COLO668 (cell line): ENCODE measurements at regions not wholly inside any gene's neighbourhood (a gene's known extent, or its start where the extent isn't known, plus 50 kb on each side); places are given as distances from the start of the nearest gene placed in this dataset.

ENCODE experiments used
- DNase-seq: peaks from one replicate; lab custom pipeline; 2025; ENCODE audit not compliant: unreplicated experiment; lab: John Stamatoyannopoulos, UW

- DNase-seq, result no peak
Observed at GRCh38 chr10:83037653-83038052, 1101.7 kb upstream of the GHITM start.

- no peak for DNase-seq
Observed at GRCh38 chr10:83038631-83039030, 1100.7 kb upstream of the GHITM start.

DNA sequence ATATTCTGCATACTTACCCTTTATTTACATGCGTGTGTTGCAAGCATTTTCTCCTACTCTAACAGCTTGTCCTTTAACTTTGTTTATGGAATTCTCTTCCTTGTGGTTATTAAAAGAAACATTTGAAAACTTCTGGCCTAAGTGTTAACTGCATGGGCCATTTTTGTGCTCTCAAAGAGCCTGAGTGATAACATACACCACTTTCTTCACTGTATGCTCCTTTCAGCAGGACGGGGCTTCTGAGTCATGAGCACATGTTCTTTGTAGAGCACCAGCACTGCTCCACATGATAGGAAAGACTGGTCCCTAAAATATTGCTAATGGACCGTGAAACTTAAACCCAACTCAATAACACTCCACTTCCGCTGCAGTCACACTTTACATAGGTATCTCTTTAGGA is 1093.6 kb upstream of the GHITM start:
- DNase-seq, result no peak

DNA sequence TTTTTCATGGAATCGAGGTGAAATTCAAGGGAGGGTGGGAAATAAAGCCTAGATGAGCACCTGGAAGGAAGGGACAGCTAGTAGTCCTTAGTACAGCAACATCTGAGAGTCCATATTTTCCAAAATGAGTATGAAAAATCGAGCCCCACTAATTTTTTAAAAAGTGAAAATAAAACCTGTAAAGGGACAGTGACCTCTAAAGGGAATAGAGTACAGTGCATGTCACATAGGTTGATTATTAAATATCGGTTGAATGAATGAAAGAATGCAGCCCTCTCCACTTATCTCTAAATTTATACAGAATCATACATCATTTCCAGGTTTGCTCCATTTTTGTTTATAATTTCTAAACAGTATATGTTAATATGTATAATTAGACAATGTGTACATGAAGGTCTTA is 1088.5 kb upstream of the GHITM start:
- DNase-seq, result no peak

GRCh38 chr10:83062871-83063270 is 1076.4 kb upstream of the GHITM start:
- no peak for DNase-seq

- no peak for DNase-seq
Observed at GRCh38 chr10:83073472-83073871, 1065.8 kb upstream of the GHITM start.

GRCh38 chr10:83075016-83075814 is 1064.1 kb upstream of the GHITM start:
- DNase-seq, result no peak

- DNase-seq, result no peak
Observed at GRCh38 chr10:83075815-83076355, 1063.4 kb upstream of the GHITM start.

DNA sequence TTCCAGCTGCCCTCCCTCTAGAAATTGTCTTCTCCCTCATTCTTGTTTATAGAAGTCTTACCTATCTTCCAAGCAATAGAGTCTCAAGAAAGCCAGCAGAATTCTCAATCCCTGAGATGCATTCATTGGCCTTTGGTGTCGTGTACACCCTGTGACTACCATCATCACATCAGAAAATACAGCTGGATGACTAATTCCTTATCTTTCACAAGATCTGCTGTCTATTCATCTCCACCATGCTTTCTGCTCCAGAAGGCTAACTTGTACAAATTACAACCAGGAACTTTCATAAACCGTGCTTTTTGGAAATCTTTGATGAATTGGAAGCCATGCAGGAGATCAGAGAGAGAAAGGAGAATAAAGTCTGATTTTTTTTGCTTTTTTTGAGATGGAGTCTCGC is 1062.9 kb upstream of the GHITM start:
- no peak for DNase-seq

GRCh38 chr10:83078160-83078559 is 1061.1 kb upstream of the GHITM start:
- no peak for DNase-seq

GRCh38 chr10:83078645-83079044 is 1060.7 kb upstream of the GHITM start:
- DNase-seq, result no peak

DNA sequence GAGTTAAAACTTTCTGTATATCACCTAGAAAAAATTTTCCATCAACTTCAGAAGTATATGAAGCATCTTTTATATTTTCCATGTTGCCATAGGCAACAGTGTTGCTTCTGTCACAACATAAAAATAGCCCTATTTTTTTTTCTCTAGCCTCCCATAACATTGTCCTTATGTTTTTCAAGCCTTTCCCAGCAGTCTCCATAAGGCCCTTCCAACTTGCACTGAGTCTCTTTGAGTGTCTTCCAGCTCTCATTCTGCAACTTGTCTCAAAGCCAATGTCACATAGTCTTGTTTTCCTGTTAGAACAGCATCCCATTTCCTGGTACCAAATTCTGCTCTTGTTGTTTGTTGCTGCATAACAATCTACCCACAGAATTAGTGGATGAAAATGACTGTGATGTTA is 1055.5 kb upstream of the GHITM start:
- DNase-seq, result no peak

DNA sequence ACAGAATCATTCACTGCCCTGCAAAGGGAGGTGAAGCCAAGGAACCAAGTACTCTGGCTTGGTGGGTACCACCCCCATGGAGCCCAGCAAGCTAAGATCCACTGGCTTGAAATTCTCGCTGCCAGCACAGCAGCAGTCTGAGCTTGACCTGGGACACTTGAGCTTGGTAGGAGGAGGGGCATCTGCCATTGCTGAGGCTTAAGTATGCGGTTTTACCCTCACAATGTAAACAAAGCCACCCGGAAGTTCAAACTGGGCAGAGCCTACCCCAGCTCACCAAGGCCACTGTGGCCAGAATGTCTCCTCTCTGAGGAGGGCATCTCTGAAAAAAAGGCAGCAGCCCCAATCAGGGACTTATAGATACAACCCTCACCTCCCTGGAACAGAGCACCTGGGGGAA is 1050.0 kb upstream of the GHITM start:
- DNase-seq, result no peak

DNA sequence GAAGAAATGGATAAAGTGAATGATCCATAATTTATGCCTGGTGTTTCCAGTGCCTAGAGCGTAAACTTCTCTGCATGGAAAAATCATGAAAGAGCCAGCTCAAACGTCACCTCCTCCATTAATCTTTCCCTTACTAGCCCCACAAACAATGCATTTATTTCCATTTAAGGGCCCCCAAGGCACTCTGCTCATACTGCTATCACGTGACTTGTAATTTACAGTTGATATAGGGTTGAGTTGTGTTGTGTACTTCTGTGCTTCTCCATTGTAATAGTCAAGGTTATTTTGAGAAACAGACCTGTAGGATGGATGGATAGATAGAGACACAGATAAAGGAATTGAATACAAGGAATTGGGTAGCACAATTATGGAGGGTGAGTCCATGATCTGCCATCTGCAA is 1034.7 kb upstream of the GHITM start:
- no peak for DNase-seq

- no peak for DNase-seq
Observed at GRCh38 chr10:83108565-83109333, 1030.6 kb upstream of the GHITM start.

DNA sequence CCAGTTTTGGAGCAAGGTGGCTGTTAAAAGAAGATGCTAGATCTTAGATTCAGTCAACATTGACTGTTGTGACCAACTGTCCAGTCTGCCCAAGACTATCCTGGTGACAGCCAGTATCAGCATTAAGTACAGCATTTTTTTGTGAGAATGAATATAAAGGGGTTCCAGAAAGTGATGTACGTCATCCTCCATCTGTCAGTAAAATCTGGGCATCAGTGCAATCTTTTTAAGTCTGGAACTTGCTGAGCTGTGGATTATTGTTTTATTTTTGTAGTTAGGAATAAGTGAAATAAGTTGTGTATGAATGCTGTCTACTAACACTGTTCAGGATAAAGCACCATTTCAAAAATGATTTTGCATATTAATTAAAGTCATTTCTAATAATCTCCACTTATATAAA is 1020.0 kb upstream of the GHITM start:
- DNase-seq, result no peak

- DNase-seq, result no peak
Observed at GRCh38 chr10:83122336-83122735, 1017.0 kb upstream of the GHITM start.

DNA sequence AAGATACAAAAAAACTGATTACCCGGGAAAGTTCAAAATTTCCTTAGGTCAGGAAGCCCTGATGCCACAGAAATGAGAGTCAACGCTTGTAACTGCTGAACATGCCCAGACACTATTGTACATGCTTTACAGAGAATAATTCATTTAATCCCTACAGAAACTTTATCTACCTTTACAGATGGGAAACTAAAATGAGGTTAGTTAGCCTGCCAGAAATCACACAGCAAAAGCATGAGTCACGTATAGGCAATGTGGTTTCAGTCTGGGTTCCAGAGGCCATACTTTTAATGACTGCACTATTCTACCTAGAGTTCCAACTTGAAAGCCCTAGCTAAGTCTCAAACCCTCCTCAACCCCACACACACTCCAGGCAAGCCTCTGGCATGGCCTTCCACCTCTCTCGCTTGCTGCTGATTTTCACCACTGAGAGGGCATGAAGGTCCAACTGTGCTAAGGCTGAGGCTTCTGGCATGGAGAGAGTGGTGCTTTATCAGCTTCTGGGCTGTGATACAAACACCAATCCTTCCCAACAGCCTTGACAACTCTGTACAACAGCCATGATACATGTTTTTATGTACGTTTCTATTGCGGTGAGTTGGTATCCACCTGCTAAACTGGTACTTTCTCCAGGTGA is 1011.2 kb upstream of the GHITM start:
- DNase-seq, result no peak

DNA sequence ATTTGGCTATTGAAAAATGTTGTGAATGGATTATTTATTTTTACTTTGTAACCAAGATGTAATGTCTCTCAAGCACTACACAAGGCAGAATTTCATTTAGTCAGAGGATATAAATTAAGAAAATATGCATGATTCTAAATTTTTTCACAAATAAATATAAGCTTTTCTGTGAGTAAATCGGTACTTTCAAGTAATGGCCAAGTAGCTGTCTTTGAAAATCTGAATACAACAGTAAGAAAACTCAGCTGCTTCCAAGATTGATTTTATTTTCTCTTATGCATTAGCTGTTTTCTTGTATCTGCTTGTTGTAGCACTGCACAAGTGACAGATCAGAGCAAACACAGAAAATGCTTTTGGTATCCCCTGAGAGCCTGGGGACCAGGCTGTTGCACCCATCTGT is 998.5 kb upstream of the GHITM start:
- no peak for DNase-seq

DNA sequence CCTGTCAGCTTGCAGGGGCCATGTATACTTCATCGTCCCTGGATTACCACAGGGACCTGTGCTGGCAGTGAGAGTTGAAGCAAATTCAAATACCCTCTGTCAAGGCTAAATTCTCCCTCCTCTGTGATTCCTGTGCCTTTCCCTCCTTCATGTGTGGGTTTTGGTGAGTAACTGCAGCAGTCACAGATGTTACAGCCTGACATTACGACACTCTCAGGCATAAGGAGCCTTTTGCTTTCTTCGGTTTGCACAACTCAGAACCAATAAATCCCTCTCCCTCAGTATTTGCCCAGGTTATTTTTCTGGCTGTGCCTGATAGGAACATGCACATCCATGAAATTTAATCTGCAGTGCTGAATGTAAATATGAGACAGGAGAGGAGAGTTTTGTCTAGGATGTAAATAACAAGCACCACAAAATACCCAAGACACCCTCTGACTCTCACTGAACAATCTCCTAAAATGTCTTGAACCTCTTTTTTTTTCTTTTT is 997.2 kb upstream of the GHITM start:
- no peak for DNase-seq

- no peak for DNase-seq
Observed at GRCh38 chr10:83144461-83144860, 994.8 kb upstream of the GHITM start.

DNA sequence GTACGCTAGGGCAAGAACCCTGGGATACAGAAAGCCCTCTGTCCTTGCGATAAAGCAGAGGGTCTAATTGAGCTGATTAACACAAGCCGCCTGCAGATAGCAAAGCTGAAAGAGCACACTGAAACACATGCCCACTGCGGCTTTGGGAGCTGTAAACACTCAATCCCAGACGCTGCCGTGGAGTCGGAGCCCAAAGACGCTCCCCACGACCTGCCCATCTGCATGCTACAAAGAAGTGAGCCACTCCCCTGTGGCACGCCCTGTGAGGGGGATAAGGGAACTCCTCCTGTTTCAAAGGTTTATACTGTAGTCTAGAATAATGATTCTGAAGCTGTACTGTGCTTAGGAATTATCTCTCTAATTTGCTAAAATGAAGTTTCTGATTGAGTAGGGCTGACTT is 985.6 kb upstream of the GHITM start:
- no peak for DNase-seq
